OCI-LY1 (cell line): ENCODE measurements at regions not wholly inside any gene's neighbourhood (a gene's known extent, or its start where the extent isn't known, plus 50 kb on each side); places are given as distances from the start of the nearest gene placed in this dataset.

Source experiments
- H2AFZ ChIP-seq: fragments of 200-600 bp; sonication (generic), shearing (Covaris generic); 2 replicates; pipeline ENCODE4 v1.6.0; 2014; ENCODE audit warnings: antibody characterized with exemption, mild to moderate bottlenecking, low read length
- H3F3A ChIP-seq: fragments of 200-600 bp; sonication (generic), shearing (Covaris generic); 2 replicates; pipeline ENCODE4 v1.6.0; 2014; ENCODE audit warnings: mild to moderate bottlenecking, antibody characterized with exemption, low read length, moderate library complexity; ENCODE audit not compliant: insufficient read depth
- H3K27ac ChIP-seq: fragments of 200-600 bp; sonication (generic); 2 replicates; pipeline ENCODE4 v1.5.1; 2014; ENCODE audit warnings: low read length, mixed run types, mild to moderate bottlenecking, low read depth; ENCODE audit not compliant: poor library complexity, severe bottlenecking
- H3K27me3 ChIP-seq: fragments of 200-600 bp; sonication (generic); 2 replicates; pipeline ENCODE4 v1.6.0; 2014; ENCODE audit warnings: antibody characterized with exemption, mild to moderate bottlenecking, low read length, moderate library complexity; ENCODE audit not compliant: insufficient read depth
- H3K36me3 ChIP-seq: fragments of 200-600 bp; sonication (generic); 2 replicates; pipeline ENCODE4 v1.6.1; 2014; ENCODE audit warnings: mild to moderate bottlenecking, antibody characterized with exemption, low read length, moderate library complexity, mixed read lengths; ENCODE audit not compliant: insufficient read depth
- H3K4me1 ChIP-seq: fragments of 200-600 bp; sonication (generic); 2 replicates; pipeline ENCODE4 v1.5.1; 2014; ENCODE audit warnings: mild to moderate bottlenecking, low read length, moderate library complexity; ENCODE audit not compliant: insufficient read depth, severe bottlenecking
- H3K4me2 ChIP-seq: fragments of 200-600 bp; sonication (generic), shearing (Covaris generic); 2 replicates; pipeline ENCODE4 v1.6.1; 2014; ENCODE audit warnings: low read length
- H3K4me3 ChIP-seq: fragments of 200-600 bp; sonication (generic); 2 replicates; pipeline ENCODE4 v1.5.1; 2014; ENCODE audit warnings: low read length, low read depth, mild to moderate bottlenecking, mixed read lengths; ENCODE audit not compliant: poor library complexity, severe bottlenecking
- H3K79me2 ChIP-seq: fragments of 200-600 bp; shearing (Covaris generic); 2 replicates; pipeline ENCODE4 v1.6.1; 2016; ENCODE audit warnings: mixed run types, low read length, mixed read lengths; ENCODE audit not compliant: insufficient read depth
- H3K9ac ChIP-seq: fragments of 200-600 bp; sonication (generic), shearing (Covaris generic); 2 replicates; pipeline ENCODE4 v1.6.1; 2014; ENCODE audit warnings: mild to moderate bottlenecking, low read length, mixed read lengths
- H3K9me2 ChIP-seq: fragments of 200-600 bp; sonication (generic), shearing (Covaris generic); 2 replicates; pipeline ENCODE4 v1.6.1; 2014; ENCODE audit warnings: low read depth, mild to moderate bottlenecking, low read length, mixed read lengths
- H3K9me3 ChIP-seq: fragments of 200-600 bp; shearing (Covaris generic); 2 replicates; pipeline ENCODE4 v1.6.1; 2014; ENCODE audit warnings: low read length, mixed read lengths
- H4K20me1 ChIP-seq: fragments of 200-600 bp; sonication (generic), shearing (Covaris generic); 2 replicates; pipeline ENCODE4 v1.6.0; 2016; ENCODE audit warnings: mild to moderate bottlenecking, low read length; ENCODE audit not compliant: insufficient read depth
- EZH2 ChIP-seq: fragments of 200-600 bp; sonication (generic), shearing (Covaris generic); IDR thresholded peaks from 2 replicates; pipeline ENCODE4 v1.8.0; 2017; ENCODE audit warnings: borderline replicate concordance, mixed run types, mild to moderate bottlenecking, antibody characterized with exemption, low read length, moderate library complexity, mixed read lengths
- TF ChIP-seq, protein P1 (sequence below): fragments of 200-600 bp; sonication (generic), shearing (Covaris generic); IDR thresholded peaks from 2 replicates; pipeline ENCODE4 v1.5.1; 2017; ENCODE audit warnings: mild to moderate bottlenecking, antibody characterized with exemption, low read length, moderate library complexity, mixed read lengths

DNA sequence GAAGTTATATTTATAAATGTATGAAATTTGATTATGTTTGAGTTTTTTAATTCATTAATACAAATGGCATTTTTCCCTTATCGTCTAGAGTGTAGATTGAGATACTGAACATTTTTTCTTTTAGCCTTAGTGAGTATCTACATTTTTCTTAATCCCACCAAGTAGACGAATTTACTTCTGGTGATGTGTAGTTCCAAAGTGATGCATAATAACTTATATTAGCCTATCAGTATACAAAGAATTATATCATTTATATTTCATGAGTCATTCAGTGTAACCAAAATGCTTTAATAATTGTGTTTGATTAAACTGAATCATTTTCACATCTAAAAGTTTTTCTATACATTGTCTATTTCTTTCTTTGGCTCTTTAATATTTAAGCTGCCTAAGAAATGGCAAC lies 745.6 kb upstream of the LUZP2 start:
- Histone ChIP-seq H3K4me2 (no peak overlapping the region), H3F3A (no peaks in the 10 kb centered on the region), H3K79me2 (no peaks in the 10 kb centered on the region), H3K9ac (no peak overlapping the region), H3K27me3 (no peaks in the 10 kb centered on the region), H3K4me1 (no peaks in the 10 kb centered on the region), H3K36me3 (no peaks in the 10 kb centered on the region), H3K4me3 (no peak overlapping the region), H3K9me3 (no peaks in the 10 kb centered on the region), H4K20me1 (no peaks in the 10 kb centered on the region), H3K27ac (no peak overlapping the region), H3K9me2 (no peaks in the 10 kb centered on the region), H2AFZ (no peak overlapping the region)
- TF ChIP-seq, protein P1, sequence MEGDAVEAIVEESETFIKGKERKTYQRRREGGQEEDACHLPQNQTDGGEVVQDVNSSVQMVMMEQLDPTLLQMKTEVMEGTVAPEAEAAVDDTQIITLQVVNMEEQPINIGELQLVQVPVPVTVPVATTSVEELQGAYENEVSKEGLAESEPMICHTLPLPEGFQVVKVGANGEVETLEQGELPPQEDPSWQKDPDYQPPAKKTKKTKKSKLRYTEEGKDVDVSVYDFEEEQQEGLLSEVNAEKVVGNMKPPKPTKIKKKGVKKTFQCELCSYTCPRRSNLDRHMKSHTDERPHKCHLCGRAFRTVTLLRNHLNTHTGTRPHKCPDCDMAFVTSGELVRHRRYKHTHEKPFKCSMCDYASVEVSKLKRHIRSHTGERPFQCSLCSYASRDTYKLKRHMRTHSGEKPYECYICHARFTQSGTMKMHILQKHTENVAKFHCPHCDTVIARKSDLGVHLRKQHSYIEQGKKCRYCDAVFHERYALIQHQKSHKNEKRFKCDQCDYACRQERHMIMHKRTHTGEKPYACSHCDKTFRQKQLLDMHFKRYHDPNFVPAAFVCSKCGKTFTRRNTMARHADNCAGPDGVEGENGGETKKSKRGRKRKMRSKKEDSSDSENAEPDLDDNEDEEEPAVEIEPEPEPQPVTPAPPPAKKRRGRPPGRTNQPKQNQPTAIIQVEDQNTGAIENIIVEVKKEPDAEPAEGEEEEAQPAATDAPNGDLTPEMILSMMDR = no peak
- no peak for TF ChIP-seq EZH2

DNA sequence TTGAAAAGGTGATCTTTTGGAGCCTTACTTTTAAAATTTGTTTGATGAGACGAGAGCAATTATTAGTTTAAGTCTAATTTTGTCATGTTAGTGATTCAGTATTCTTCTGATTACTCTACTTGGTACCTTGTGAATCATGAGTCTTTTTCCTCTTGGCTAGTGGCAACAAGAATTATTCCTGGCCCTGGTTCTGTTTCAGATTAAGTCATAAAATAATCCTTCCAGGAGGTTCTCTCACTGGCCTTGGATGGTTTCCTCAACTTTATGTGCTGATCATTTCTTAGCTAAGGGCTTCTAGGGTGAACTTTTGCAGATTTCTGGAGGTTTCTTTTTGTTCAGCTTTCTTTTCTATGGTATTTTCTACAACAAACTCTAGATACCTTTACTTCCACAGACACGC lies 741.8 kb upstream of the LUZP2 start:
- no peaks in the 10 kb centered on the region for H3K4me1 ChIP-seq
- H3K9me3 ChIP-seq = no peaks in the 10 kb centered on the region
- no peaks in the 10 kb centered on the region for H3F3A ChIP-seq
- H4K20me1 ChIP-seq = no peaks in the 10 kb centered on the region
- H3K4me3 ChIP-seq = no peak overlapping the region
- no peak for TF ChIP-seq EZH2
- TF ChIP-seq, protein P1 = no peak
- no peak overlapping the region for H3K27ac ChIP-seq
- no peaks in the 10 kb centered on the region for H3K27me3 ChIP-seq
- H3K9me2 ChIP-seq = no peaks in the 10 kb centered on the region
- H3K9ac ChIP-seq = no peak overlapping the region
- H3K79me2 ChIP-seq = no peaks in the 10 kb centered on the region
- no peaks in the 10 kb centered on the region for H3K36me3 ChIP-seq
- no peak overlapping the region for H2AFZ ChIP-seq
- H3K4me2 ChIP-seq = no peak overlapping the region

DNA sequence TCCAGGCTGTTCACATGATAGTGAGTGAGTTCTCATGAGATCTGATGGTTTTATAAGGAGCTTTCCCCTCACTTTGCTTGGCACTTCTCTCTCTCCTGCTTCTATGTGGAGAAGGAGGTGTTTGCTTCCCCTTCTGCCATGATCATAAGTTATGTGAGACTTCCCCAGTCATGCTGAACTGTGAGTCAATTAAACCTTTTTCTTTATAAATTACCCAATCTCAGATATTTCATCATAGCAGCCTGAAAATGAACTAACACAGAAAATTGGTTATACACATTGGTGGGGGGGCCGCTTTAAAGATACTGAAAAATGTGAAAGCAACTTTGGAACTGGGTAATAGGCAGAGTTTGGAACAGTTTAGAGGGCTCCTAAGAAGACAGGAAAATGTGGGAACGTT lies 741.1 kb upstream of the LUZP2 start:
- Histone ChIP-seq H3K9ac (no peak overlapping the region), H2AFZ (no peak overlapping the region), H3K79me2 (no peaks in the 10 kb centered on the region), H3K36me3 (no peaks in the 10 kb centered on the region), H3K4me1 (no peaks in the 10 kb centered on the region), H3K27me3 (no peaks in the 10 kb centered on the region), H3F3A (no peaks in the 10 kb centered on the region), H4K20me1 (no peaks in the 10 kb centered on the region), H3K9me2 (no peaks in the 10 kb centered on the region), H3K9me3 (no peaks in the 10 kb centered on the region), H3K4me2 (no peak overlapping the region), H3K27ac (no peak overlapping the region), H3K4me3 (no peak overlapping the region)
- TF ChIP-seq, protein P1 = no peak
